ENCODE measurements at regions not wholly inside any gene's neighbourhood (a gene's known extent, or its start where the extent isn't known, plus 50 kb on each side); places are given as distances from the start of the nearest gene placed in this dataset.

- no peaks in the 10 kb centered on the region for H3K79me2 ChIP-seq (ENCODE audit: insufficient read depth, low read length)
- H3K36me3 ChIP-seq (replicated peaks in 1 of 2; ENCODE audit: control insufficient read depth in 1 of 2, insufficient read depth in 2 of 2, low read length in 2 of 2), result no peaks in the 10 kb centered on the region
- H3K4me3 ChIP-seq (replicated peaks in 1 of 3; ENCODE audit: insufficient read depth in 1 of 3, low read depth in 2 of 3, low read length in 3 of 3), result no peak overlapping the region
- no peaks in the 10 kb centered on the region for H3K27me3 ChIP-seq (ENCODE audit: control insufficient read depth in 1 of 2, insufficient read depth in 2 of 2, low read length in 2 of 2)
- ATAC-seq, result no peak
- WGBS (ENCODE audit: low lambda C conversion rate), result 4% methylated on average over 3 of the region's 4 CpGs
- no TSS peak for BruUV-seq (replicated peaks)
- DNase-seq (ENCODE audit: low spot score), result no peak
- no peaks in the 10 kb centered on the region for H3K4me1 ChIP-seq (ENCODE audit: insufficient read depth, low read length)
- no peaks in the 10 kb centered on the region for H3K9me3 ChIP-seq (ENCODE audit: low read length)
- TF ChIP-seq SOX13 (IDR thresholded peaks at IDR 0.05) (no peak), SOX13 (CRISPR knock-in tag; conservative IDR thresholded peaks at IDR 0.05 in 1 of 2, IDR thresholded peaks at IDR 0.05 in 1 of 2) (no peak), ZBTB37 (CRISPR knock-in tag; IDR thresholded peaks at IDR 0.05) (no peak), TAF15 (IDR thresholded peaks at IDR 0.05; ENCODE audit: low read depth, low read length, poor library complexity, severe bottlenecking) (no peak), PPARG (CRISPR knock-in tag; conservative IDR thresholded peaks at IDR 0.05) (no peak), ZFP41 (CRISPR knock-in tag; IDR thresholded peaks at IDR 0.05; ENCODE audit: borderline replicate concordance) (no peak), ZBTB40 (IDR thresholded peaks at IDR 0.05) (no peak), ZBTB40 (CRISPR knock-in tag; IDR thresholded peaks at IDR 0.05) (no peak), ZNF615 (CRISPR knock-in tag; IDR thresholded peaks at IDR 0.05; ENCODE audit: borderline replicate concordance) (no peak), NCOR1 (IDR thresholded peaks at IDR 0.05; ENCODE audit: borderline replicate concordance, low read length) (no peak), KLF15 (CRISPR knock-in tag; IDR thresholded peaks at IDR 0.05; ENCODE audit: borderline replicate concordance) (no peak), CBFB (CRISPR knock-in tag; IDR thresholded peaks at IDR 0.05) (no peak), GRHL1 (CRISPR knock-in tag; conservative IDR thresholded peaks at IDR 0.05) (no peak)
- no peak overlapping the region for H2AFZ ChIP-seq (ENCODE audit: low read length)
- H3K27ac ChIP-seq (ENCODE audit: extremely low read length, insufficient read depth, low read length), result no peak overlapping the region
- in situ Hi-C loops (cut with HindIII; ENCODE audit: extremely low pct_ligation_motif_present, low pct_unique_long_range_greater_than_20kb), result no loop called here
- no peak for FAIRE-seq
- H4K20me1 ChIP-seq (ENCODE audit: insufficient read depth, low read length), result no peaks in the 10 kb centered on the region
- CTCF ChIA-PET (ENCODE audit: low intra/inter-chr PET ratio, low total read pairs), result no interaction called here
- intact Hi-C loops (cut with micrococcal nuclease; ENCODE audit: unreplicated experiment), result no loop called here
- no peak overlapping the region for H3K4me2 ChIP-seq (ENCODE audit: low read depth, low read length)
- POLR2A ChIA-PET, result no interaction called here
- H3K9ac ChIP-seq (ENCODE audit: insufficient read depth, low read depth, low read length), result no peak overlapping the region
Measured at GRCh38 chrX:87813566-87813965, 296.0 kb downstream of the KLHL4 start.

Data from HepG2 (cell line).